GM21723 (cell line): ENCODE measurements at regions not wholly inside any gene's neighbourhood (a gene's known extent, or its start where the extent isn't known, plus 50 kb on each side); places are given as distances from the start of the nearest gene placed in this dataset.

Experiments used
- ATAC-seq: cut with Tn5 transposase; IDR thresholded peaks from one replicate; pipeline ENCODE4 v1.9.1; 2021; ENCODE audit warnings: mild to moderate bottlenecking, moderate library complexity; ENCODE audit not compliant: unreplicated experiment

- no peak for ATAC-seq
Measured at GRCh38 chr5:74026310-74026709, 400.3 kb downstream of the ARHGEF28 start.

GRCh38 chr5:74021126-74021525, 395.1 kb downstream of the ARHGEF28 start:
- no peak for ATAC-seq

- ATAC-seq = no peak
Measured at GRCh38 chr5:74020503-74020902, 394.5 kb downstream of the ARHGEF28 start.

GRCh38 chr5:74019923-74020322, 393.9 kb downstream of the ARHGEF28 start:
- ATAC-seq = no peak

- no peak for ATAC-seq
Measured at GRCh38 chr5:74017786-74018211, 391.8 kb downstream of the ARHGEF28 start.

GRCh38 chr5:74017112-74017511, 391.1 kb downstream of the ARHGEF28 start:
- ATAC-seq = no peak

GRCh38 chr5:74016373-74016772, 390.4 kb downstream of the ARHGEF28 start:
- no peak for ATAC-seq

- no peak for ATAC-seq
Measured at GRCh38 chr5:74015716-74016115, 389.7 kb downstream of the ARHGEF28 start.

GRCh38 chr5:74013222-74013621, 387.2 kb downstream of the ARHGEF28 start:
- no peak for ATAC-seq

GRCh38 chr5:74009502-74009901, 383.5 kb downstream of the ARHGEF28 start:
- ATAC-seq = no peak

GRCh38 chr5:74007193-74007592, 381.2 kb downstream of the ARHGEF28 start:
- ATAC-seq = no peak

GRCh38 chr5:73999297-73999696, 373.3 kb downstream of the ARHGEF28 start:
- ATAC-seq = no peak

- ATAC-seq = no peak
Measured at GRCh38 chr5:73998489-73998888, 372.5 kb downstream of the ARHGEF28 start.

GRCh38 chr5:73997960-73998359, 372.0 kb downstream of the ARHGEF28 start:
- ATAC-seq = no peak

- ATAC-seq = no peak
Measured at GRCh38 chr5:73996151-73996755, 370.3 kb downstream of the ARHGEF28 start.

GRCh38 chr5:73994963-73995362, 369.0 kb downstream of the ARHGEF28 start:
- no peak for ATAC-seq
